HG02763 (cell line): ENCODE measurements at regions not wholly inside any gene's neighbourhood (a gene's known extent, or its start where the extent isn't known, plus 50 kb on each side); places are given as distances from the start of the nearest gene placed in this dataset.
"Not testable (repeated sequence)": the region's sequence is repeated elsewhere in the genome, so short reads cannot be mapped to it uniquely, and the experiment has no call there.

Source experiments
- ATAC-seq: cut with Tn5 transposase; IDR thresholded peaks from one replicate; pipeline ENCODE4 v1.9.1; 2021; ENCODE audit warnings: mild to moderate bottlenecking, moderate library complexity; ENCODE audit not compliant: unreplicated experiment

- ATAC-seq, result no peak
These were observed 354.6 kb upstream of the MAF start for GRCh38 chr16:79954921-79955705.

- ATAC-seq, result no peak
These were observed 350.6 kb upstream of the MAF start for GRCh38 chr16:79950932-79951719.

GRCh38 chr16:79949417-79949816 is 348.9 kb upstream of the MAF start:
- no peak for ATAC-seq

- ATAC-seq, result no peak
These were observed 347.2 kb upstream of the MAF start for GRCh38 chr16:79947771-79948170.

- no peak for ATAC-seq
These were observed 345.7 kb upstream of the MAF start for GRCh38 chr16:79946252-79946651.

- ATAC-seq, result no peak
These were observed 343.2 kb upstream of the MAF start for GRCh38 chr16:79943736-79944135.

GRCh38 chr16:79938575-79938974 is 338.0 kb upstream of the MAF start:
- no peak for ATAC-seq

DNA sequence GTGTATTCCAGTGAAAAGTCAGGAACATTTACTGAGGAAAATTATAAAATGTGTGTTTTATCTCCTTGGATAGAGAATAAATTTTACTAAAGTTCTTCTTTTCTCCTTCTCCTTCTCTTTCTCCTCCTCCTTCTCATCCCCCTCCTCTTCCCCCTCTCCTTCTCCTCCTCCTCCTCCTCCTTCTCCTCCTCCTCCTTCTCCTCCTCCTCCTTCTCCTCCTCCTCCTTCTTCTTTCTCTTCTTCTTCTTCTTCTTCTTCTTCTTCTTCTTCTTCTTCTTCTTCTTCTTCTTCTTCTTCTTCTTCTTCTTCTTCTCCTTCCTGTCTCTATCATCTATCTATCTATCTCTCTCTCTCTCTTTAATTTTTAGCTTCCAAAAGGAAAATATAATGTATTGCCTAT is 337.1 kb upstream of the MAF start:
- not testable (repeated sequence) for ATAC-seq

DNA sequence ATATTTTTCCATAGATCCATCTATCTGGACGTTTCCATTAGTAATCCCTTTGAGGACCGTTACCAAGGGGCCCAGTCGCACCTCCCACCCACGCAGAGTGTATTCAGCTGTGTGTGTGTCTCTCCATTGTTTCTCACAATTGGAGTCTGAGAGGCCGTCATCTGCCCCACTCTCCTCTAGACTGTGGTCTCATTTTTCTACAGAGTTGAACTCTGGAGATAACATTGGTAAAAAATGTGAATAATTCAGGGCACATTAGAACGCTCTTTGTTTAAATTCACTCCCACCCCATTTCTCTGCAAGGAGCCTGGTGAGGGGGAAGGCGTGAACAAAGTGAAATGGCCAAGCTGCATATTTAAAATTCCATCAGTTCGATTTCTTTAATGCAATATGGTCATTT is 333.1 kb upstream of the MAF start:
- no peak for ATAC-seq

DNA sequence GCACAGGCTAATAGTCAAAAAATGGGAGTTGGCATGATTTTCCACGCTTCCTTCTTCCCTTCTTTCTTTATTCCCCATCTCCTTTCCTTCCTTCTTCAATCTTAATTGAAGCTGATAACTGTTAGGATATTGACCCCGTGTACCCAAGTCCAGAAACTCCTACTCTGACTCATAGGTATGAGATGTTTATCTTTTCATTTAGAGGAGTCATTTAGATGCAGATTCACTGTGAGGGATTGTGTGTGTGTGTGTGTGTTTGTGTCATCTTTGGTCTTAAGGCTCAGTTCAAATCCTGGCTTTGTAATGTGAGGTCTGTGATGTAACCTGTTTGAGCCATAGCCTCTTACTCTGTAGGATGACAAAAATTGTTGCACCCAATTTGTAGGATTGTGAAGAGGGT is 332.0 kb upstream of the MAF start:
- ATAC-seq, result no peak

DNA sequence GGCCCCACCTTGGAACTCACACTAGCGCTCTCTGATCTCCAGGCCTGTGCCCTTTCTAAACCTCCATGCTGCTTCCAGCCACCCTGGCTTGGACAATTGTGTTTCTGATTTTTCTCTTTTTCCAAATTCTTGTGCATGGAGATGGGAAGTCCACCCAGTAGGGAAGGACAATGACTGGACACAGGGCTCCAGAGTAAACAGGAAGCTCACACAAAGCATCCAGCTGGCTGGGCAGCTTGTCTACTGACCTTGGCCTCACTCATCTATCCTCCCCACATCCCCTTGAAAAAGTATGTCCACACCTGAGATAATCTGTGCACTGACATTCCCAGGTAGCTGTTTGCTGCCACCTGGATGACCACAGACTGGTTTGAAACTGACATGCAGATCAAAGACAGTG is 331.2 kb upstream of the MAF start:
- no peak for ATAC-seq

GRCh38 chr16:79929260-79929965 is 328.9 kb upstream of the MAF start:
- no peak for ATAC-seq

GRCh38 chr16:79928142-79928873 is 327.8 kb upstream of the MAF start:
- no peak for ATAC-seq

DNA sequence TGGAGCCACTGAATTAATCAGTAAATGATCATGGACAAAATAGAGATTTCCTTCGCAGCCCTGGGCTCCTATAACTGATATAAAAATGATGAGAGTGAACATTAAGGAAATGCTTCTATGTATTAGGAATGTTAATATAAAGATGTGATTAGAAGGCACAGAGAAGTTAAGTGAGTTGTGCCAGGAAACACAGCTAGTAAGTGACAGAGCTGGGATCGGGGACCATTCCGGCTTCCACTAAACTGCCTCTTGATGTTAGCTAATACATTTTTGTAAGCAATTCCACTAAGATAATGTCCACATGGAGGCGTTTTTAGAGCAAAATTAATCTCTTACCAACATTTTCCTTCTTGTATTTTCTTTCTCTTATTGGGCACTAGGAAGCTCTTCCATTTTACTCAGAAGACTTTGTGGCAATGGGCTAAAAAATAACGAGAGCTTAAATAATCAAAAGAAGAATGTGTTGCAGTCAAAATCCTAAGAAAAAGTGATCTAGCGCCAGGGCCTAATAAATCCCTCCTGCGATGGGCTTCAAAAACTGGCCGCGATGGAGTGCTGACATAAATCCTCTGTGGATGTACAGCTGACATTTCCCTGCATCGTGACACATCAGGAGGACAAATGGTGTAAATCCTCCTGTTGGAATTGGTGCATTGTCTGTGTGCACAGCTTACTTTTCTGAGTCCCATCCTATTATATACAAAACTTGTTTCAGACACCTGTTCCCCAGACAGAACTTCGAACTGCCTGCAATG is 326.1 kb upstream of the MAF start:
- ATAC-seq, result no peak

DNA sequence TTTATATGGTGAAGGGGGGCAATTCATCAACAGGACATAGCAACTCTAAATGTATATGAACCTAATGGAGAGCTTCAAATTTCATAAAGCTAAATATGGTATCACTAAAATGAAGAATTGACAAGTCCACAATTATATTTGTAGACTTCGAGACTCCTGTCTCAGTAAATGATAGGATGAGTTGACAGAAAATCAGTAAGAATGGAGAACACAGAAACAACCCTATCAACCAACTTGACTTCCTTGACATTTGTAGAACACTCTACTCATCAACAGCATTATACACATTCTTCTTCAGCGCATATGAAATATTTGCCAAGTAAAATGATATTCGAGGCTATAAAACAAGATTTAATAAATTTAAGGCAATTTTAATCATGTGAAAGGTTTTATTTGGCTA is 322.9 kb upstream of the MAF start:
- ATAC-seq, result no peak

GRCh38 chr16:79920685-79921084 is 320.1 kb upstream of the MAF start:
- ATAC-seq, result no peak

DNA sequence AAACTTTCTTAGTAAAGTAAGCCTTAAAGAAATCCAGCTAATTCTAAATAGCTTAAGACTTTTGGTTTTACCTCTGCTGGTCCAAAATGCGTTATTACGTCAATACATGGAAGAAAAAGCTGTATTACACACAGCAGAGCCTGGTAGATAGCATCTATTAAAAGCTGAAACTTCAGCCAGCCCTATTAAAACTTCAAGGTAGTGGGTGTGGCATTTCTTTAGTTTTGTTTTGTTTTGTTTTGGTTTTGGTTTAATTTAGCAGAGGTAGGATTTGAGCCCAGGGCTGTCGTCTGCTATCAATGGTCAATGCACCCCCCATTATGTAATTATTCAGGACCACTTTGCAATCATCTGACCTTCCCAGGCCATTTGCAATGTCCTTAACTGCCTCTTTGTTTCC is 318.4 kb upstream of the MAF start:
- no peak for ATAC-seq

GRCh38 chr16:79915761-79916160 is 315.2 kb upstream of the MAF start:
- ATAC-seq, result no peak

GRCh38 chr16:79914961-79915720 is 314.6 kb upstream of the MAF start:
- ATAC-seq, result no peak
